H1 (cell line): ENCODE measurements at regions not wholly inside any gene's neighbourhood (a gene's known extent, or its start where the extent isn't known, plus 50 kb on each side); places are given as distances from the start of the nearest gene placed in this dataset.

Source experiments
- CTCF ChIA-PET: fragments of 300-600 bp; sonication (Branson Sonifier 250); formaldehyde crosslinking; loops from one replicate; lab custom pipeline; 2021; ENCODE audit not compliant: partially characterized antibody; lab: Charles Lee
- POLR2A ChIA-PET: fragments of 300-600 bp; sonication (Branson Sonifier 250); formaldehyde crosslinking; loops from one replicate; lab custom pipeline; 2021; ENCODE audit warnings: inconsistent platforms; ENCODE audit not compliant: partially characterized antibody; lab: Charles Lee
- DNase-seq, 2 experiments: peaks; one replicate each; pipeline versions ENCODE4 v3.0.0 to v3.0.0-alpha.2; 2010 to 2022; ENCODE audit warnings: low spot score in 2 of 2, low read depth in 1 of 2, mixed read lengths in 1 of 2
- FAIRE-seq: peaks from 2 replicates; lab custom pipeline; 2011; peaks lifted over from hg19 to GRCh38; lab: Jason Lieb, UNC
- H2AFZ ChIP-seq: 2 replicates; pipeline ENCODE4 v1.8.1; 2012; ENCODE audit warnings: low read length, inconsistent platforms
- H2AK5ac ChIP-seq: 2 replicates; pipeline ENCODE4 v1.6.1; 2013; ENCODE audit warnings: low read depth, low read length
- H2BK120ac ChIP-seq: replicated peaks from 2 replicates; pipeline ENCODE3; 2013; ENCODE audit warnings: low read depth, low read length, inconsistent platforms
- H2BK12ac ChIP-seq: 2 replicates; pipeline ENCODE4 v1.6.1; 2013; ENCODE audit warnings: low read depth, low read length
- H2BK15ac ChIP-seq: 2 replicates; pipeline ENCODE4 v1.6.1; 2013; ENCODE audit warnings: low read length
- H2BK20ac ChIP-seq: 2 replicates; pipeline ENCODE4 v1.6.1; 2013; ENCODE audit warnings: low read length
- H2BK5ac ChIP-seq: 2 replicates; pipeline ENCODE4 v1.6.1; 2013; ENCODE audit warnings: low read depth, low read length
- H3K14ac ChIP-seq: 2 replicates; pipeline ENCODE4 v1.6.1; 2013; ENCODE audit warnings: inconsistent platforms; ENCODE audit not compliant: insufficient read length
- H3K18ac ChIP-seq: 2 replicates; pipeline ENCODE4 v1.6.1; 2013; ENCODE audit warnings: low read length; ENCODE audit errors: extremely low read depth
- H3K23ac ChIP-seq: 2 replicates; pipeline ENCODE4 v1.6.1; 2013; ENCODE audit warnings: inconsistent platforms; ENCODE audit not compliant: insufficient read length
- H3K23me2 ChIP-seq: 2 replicates; pipeline ENCODE4 v1.6.1; 2013; ENCODE audit warnings: low read depth, low read length
- H3K27ac ChIP-seq: 2 replicates; pipeline ENCODE4 v1.6.1; 2011; ENCODE audit warnings: low read depth, low read length, inconsistent platforms
- H3K27me3 ChIP-seq, 4 experiments: replicated peaks in 1 of 4; 1 replicate in 1 of 4; 2 replicates in 3 of 4; pipeline versions ENCODE4 v1.6.1 to v1.8.1; 2011 to 2013; ENCODE audit warnings: low read length in 3 of 4, mild to moderate bottlenecking in 3 of 4, inconsistent platforms in 2 of 4, mixed read lengths in 2 of 4, moderate library complexity in 1 of 4; ENCODE audit not compliant: control insufficient read depth in 3 of 4, insufficient read depth in 3 of 4; ENCODE audit errors: extremely low read depth in 1 of 4
- H3K36me3 ChIP-seq, 4 experiments: 2 replicates each; pipeline versions ENCODE4 v1.6.1 to v1.8.1; 2011 to 2013; ENCODE audit warnings: mild to moderate bottlenecking in 4 of 4, low read length in 3 of 4, moderate library complexity in 2 of 4, control low read depth in 1 of 4, inconsistent platforms in 1 of 4; ENCODE audit not compliant: insufficient read depth in 4 of 4, control insufficient read depth in 2 of 4
- H3K4ac ChIP-seq: replicated peaks from 2 replicates; pipeline ENCODE3; 2013; ENCODE audit warnings: low read length, low read depth, mixed read lengths, inconsistent platforms; ENCODE audit not compliant: insufficient read length
- H3K4me1 ChIP-seq, 4 experiments: replicated peaks in 1 of 4; 1 replicate in 1 of 4; 2 replicates in 3 of 4; pipeline versions ENCODE4 v1.6.1 to v1.8.1; 2011 to 2013; ENCODE audit warnings: low read length in 3 of 4, inconsistent platforms in 2 of 4, mixed read lengths in 1 of 4; ENCODE audit not compliant: insufficient read depth in 4 of 4, control insufficient read depth in 3 of 4
- H3K4me2 ChIP-seq, 2 experiments: 2 replicates each; pipeline versions ENCODE4 v1.6.1 to v1.8.1; 2011 to 2013; ENCODE audit warnings: low read depth in 2 of 2, low read length in 2 of 2, control low read depth in 1 of 2, inconsistent platforms in 1 of 2, mild to moderate bottlenecking in 1 of 2; ENCODE audit not compliant: insufficient read depth in 1 of 2
- H3K4me3 ChIP-seq, 4 experiments: fragments of 200-600, 300-600 bp in 1 of 4; sonication (generic), shearing (Covaris generic), sonication (Bioruptor Twin) in 1 of 4; 2 replicates each; pipeline versions ENCODE4 v1.5.1 to v1.8.1; 2011 to 2016; ENCODE audit warnings: low read length in 4 of 4, low read depth in 3 of 4, control low read depth in 2 of 4, inconsistent platforms in 2 of 4, mild to moderate bottlenecking in 2 of 4, mixed read lengths in 1 of 4, moderate library complexity in 1 of 4; ENCODE audit not compliant: insufficient read depth in 2 of 4; ENCODE audit errors: extremely low read depth in 1 of 4
- H3K56ac ChIP-seq: replicated peaks from 2 replicates; pipeline ENCODE3; 2013; ENCODE audit warnings: low read depth, mild to moderate bottlenecking, mixed read lengths, low read length, inconsistent platforms; ENCODE audit not compliant: insufficient read length
- H3K79me1 ChIP-seq: 2 replicates; pipeline ENCODE4 v1.6.1; 2013; ENCODE audit warnings: low read depth, low read length, control low read depth
- H3K79me2 ChIP-seq, 2 experiments: 2 replicates each; pipeline versions ENCODE4 v1.6.1 to v1.8.1; 2012 to 2013; ENCODE audit warnings: low read length in 2 of 2, mild to moderate bottlenecking in 2 of 2, inconsistent platforms in 1 of 2; ENCODE audit not compliant: insufficient read depth in 2 of 2, control insufficient read depth in 1 of 2
- H3K9ac ChIP-seq, 4 experiments: replicated peaks in 1 of 4; 1 replicate in 1 of 4; 2 replicates in 3 of 4; pipeline versions ENCODE4 v1.6.1 to v1.8.1; 2011 to 2013; ENCODE audit warnings: low read depth in 3 of 4, low read length in 3 of 4, control low read depth in 2 of 4, mild to moderate bottlenecking in 2 of 4, moderate library complexity in 2 of 4, inconsistent platforms in 1 of 4; ENCODE audit errors: extremely low read depth in 1 of 4
- H3K9me3 ChIP-seq, 2 experiments: 2 replicates each; pipeline versions ENCODE4 v1.6.1 to v1.8.1; 2012 to 2013; ENCODE audit warnings: mild to moderate bottlenecking in 2 of 2, moderate library complexity in 2 of 2, control low read depth in 1 of 2, inconsistent platforms in 1 of 2, low read depth in 1 of 2, low read length in 1 of 2, mixed read lengths in 1 of 2; ENCODE audit not compliant: insufficient read depth in 2 of 2
- H4K20me1 ChIP-seq, 2 experiments: replicated peaks in 1 of 2; 2 replicates each; pipeline versions ENCODE3 to v1.8.1; 2011 to 2013; ENCODE audit warnings: inconsistent platforms in 2 of 2, low read length in 2 of 2, mild to moderate bottlenecking in 1 of 2; ENCODE audit not compliant: insufficient read depth in 2 of 2, control insufficient read depth in 1 of 2
- H4K5ac ChIP-seq: 2 replicates; pipeline ENCODE4 v1.6.1; 2013; ENCODE audit warnings: low read length, low read depth, mixed read lengths, inconsistent platforms; ENCODE audit not compliant: insufficient read length
- H4K8ac ChIP-seq: 2 replicates; pipeline ENCODE4 v1.8.0; 2013; ENCODE audit warnings: mild to moderate bottlenecking, moderate library complexity, low read length, inconsistent platforms; ENCODE audit not compliant: insufficient read depth; ENCODE audit errors: extremely low read depth
- H4K91ac ChIP-seq: replicated peaks from 2 replicates; pipeline ENCODE3; 2013; ENCODE audit warnings: low read length, mixed read lengths, inconsistent platforms; ENCODE audit not compliant: insufficient read length
- ATF3 ChIP-seq: IDR thresholded peaks from 2 replicates; pipeline ENCODE4 v1.6.1; 2011; ENCODE audit warnings: low read depth, mild to moderate bottlenecking, low read length; ENCODE audit not compliant: insufficient read depth
- CTCF ChIP-seq, 3 experiments: IDR thresholded peaks; 1 replicate in 2 of 3; 2 replicates in 1 of 3; pipeline versions ENCODE4 v1.5.1 to v1.6.1; 2011; ENCODE audit warnings: low read length in 3 of 3, mild to moderate bottlenecking in 3 of 3, inconsistent platforms in 2 of 3, low read depth in 1 of 3, moderate library complexity in 1 of 3; ENCODE audit not compliant: insufficient read depth in 1 of 3; ENCODE audit errors: control extremely low read depth in 1 of 3
- KDM4A ChIP-seq: IDR thresholded peaks from one replicate; pipeline ENCODE4 v1.7.1; 2012; ENCODE audit warnings: low read depth, mild to moderate bottlenecking, moderate library complexity, low read length, inconsistent platforms; ENCODE audit not compliant: severe bottlenecking
- NRF1 ChIP-seq: IDR thresholded peaks from 2 replicates; pipeline ENCODE4 v1.6.1; 2011; ENCODE audit warnings: mild to moderate bottlenecking, low read depth, low read length, improper control_type of control experiment
- RXRA ChIP-seq: IDR thresholded peaks from 2 replicates; pipeline ENCODE4 v1.6.1; 2011; ENCODE audit warnings: low read depth, mild to moderate bottlenecking, low read length, moderate library complexity; ENCODE audit not compliant: insufficient read depth
- SIX5 ChIP-seq: IDR thresholded peaks from 2 replicates; pipeline ENCODE4 v1.6.1; 2011; ENCODE audit warnings: mild to moderate bottlenecking, low read depth, low read length
- SP1 ChIP-seq: IDR thresholded peaks from 2 replicates; pipeline ENCODE4 v1.6.1; 2011; ENCODE audit warnings: low read depth, low read length
- TCF12 ChIP-seq: IDR thresholded peaks from 2 replicates; pipeline ENCODE4 v1.6.1; 2011; ENCODE audit warnings: low read depth, mild to moderate bottlenecking, low read length
- USF2 ChIP-seq: IDR thresholded peaks from 2 replicates; pipeline ENCODE4 v1.6.1; 2011; ENCODE audit warnings: low read length, improper control_type of control experiment
- ZNF274 ChIP-seq: IDR thresholded peaks from 2 replicates; pipeline ENCODE4 v1.7.0; 2012; ENCODE audit warnings: low read length, borderline replicate concordance; ENCODE audit errors: extremely low read depth
- WGBS, 2 experiments: shearing (Covaris generic) in 1 of 2; methylation state at CpG; one replicate each; pipeline versions ENCODE4 v1.1.6 to v1.1.7; 2013 to 2015; ENCODE audit warnings: low lambda C conversion rate in 2 of 2, mixed read lengths in 2 of 2, inconsistent platforms in 1 of 2, low coverage in 1 of 2, missing lambda C conversion rate in 1 of 2; ENCODE audit not compliant: insufficient replicate concordance in 2 of 2, insufficient coverage in 1 of 2, insufficient read length in 1 of 2; ENCODE audit errors: extremely low coverage in 1 of 2, missing lambda C conversion rate in 1 of 2; 5-methylcytosine and 5-hydroxymethylcytosine counted together

- Histone ChIP-seq H2BK5ac (no peak overlapping the region), H3K36me3 (no peaks in the 10 kb centered on the region; a peak in 1 of 8 replicates), H3K4ac (no peak overlapping the region), H3K4me3 (no peak overlapping the region), H4K20me1 (no peaks in the 10 kb centered on the region), H3K4me2 (no peak overlapping the region), H3K18ac (no peak overlapping the region), H3K27ac (no peak overlapping the region), H3K79me2 (no peaks in the 10 kb centered on the region), H2AK5ac (no peak overlapping the region), H4K91ac (no peak overlapping the region), H3K56ac (no peak overlapping the region), H3K79me1 (no peaks in the 10 kb centered on the region), H3K9ac (no peak overlapping the region), H4K5ac (no peak overlapping the region), H3K27me3 (no peaks in the 10 kb centered on the region), H3K23me2 (no peaks in the 10 kb centered on the region; the same call in 1 of the 2 replicates), H3K4me1 (no peaks in the 10 kb centered on the region), H2BK15ac (no peak overlapping the region), H2BK20ac (no peak overlapping the region), H2BK120ac (no peak overlapping the region), H2AFZ (no peak overlapping the region), H3K14ac (no peak overlapping the region), H2BK12ac (no peak overlapping the region), H3K9me3 (peaks cover 3 to 13% of the 10 kb centered on the region in 2 experiments; a peak in 3 of 4 replicates), H4K8ac (no peak overlapping the region), H3K23ac (no peak overlapping the region)
- 96% methylated on average over 1 of the region's 2 CpGs; no CpG with 5 or more reads in 1 of the 2 experiments for WGBS, 2 experiments
- FAIRE-seq (no peak), DNase-seq (no peak)
- ChIA-PET POLR2A (no interaction called here), CTCF (interaction anchor here (0.9 to 1.5 kb wide), 4 partner anchors 13 to 27 kb away, joined by 3 to 4 read pairs (median 3); no protein-coding TSS in a partner anchor)
- no peak for TF ChIP-seq CTCF (IDR thresholded peaks at IDR 0.05; ENCODE audit: control extremely low read depth in 1 of 3, insufficient read depth in 1 of 3, low read depth in 1 of 3, low read length in 3 of 3)
- TF ChIP-seq RXRA = no peak
- TF ChIP-seq NRF1 = no peak
- no peak for TF ChIP-seq KDM4A
- no peak for TF ChIP-seq ATF3
- no peak for TF ChIP-seq SIX5
- TF ChIP-seq ZNF274 = no peak
- TF ChIP-seq SP1 = no peak
- TF ChIP-seq USF2 = no peak
- no peak for TF ChIP-seq TCF12
Observed at GRCh38 chr3:59299561-59299960, 249.7 kb upstream of the CFAP20DC start.
